AG10803 (cell line): ENCODE measurements at regions not wholly inside any gene's neighbourhood (a gene's known extent, or its start where the extent isn't known, plus 50 kb on each side); places are given as distances from the start of the nearest gene placed in this dataset.

ENCODE experiments used
- DNase-seq: peaks from one replicate; pipeline ENCODE4 v3.0.0; 2010; ENCODE audit warnings: low read depth
- H3K4me3 ChIP-seq: 2 replicates; pipeline ENCODE4 v1.5.1; 2011; ENCODE audit warnings: mild to moderate bottlenecking, low read length, control low read depth
- TF ChIP-seq, protein P1 (sequence below): conservative IDR thresholded peaks from 2 replicates; pipeline ENCODE4 v1.5.1; 2011; ENCODE audit warnings: mild to moderate bottlenecking, low read length, control low read depth, inconsistent platforms

DNA sequence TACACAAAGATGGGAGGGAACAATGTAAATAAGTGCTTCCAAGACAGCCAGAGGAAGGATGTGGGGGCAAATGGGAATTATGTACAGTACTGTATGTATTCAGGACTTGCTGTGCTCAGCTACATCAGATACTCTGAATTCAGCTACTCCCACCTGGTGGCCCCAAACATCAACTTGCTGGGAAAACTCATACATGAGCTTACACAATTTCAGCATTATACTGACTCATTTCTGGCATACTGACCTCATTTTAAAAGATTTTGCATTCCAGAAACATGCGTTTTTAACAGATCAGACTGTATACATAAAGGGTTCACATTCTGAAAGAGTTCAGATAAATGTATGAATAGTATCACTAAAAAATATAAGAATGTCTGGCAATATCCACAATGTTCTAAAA is 59.7 kb downstream of the GPX5 start:
- H3K4me3 ChIP-seq, result no peak overlapping the region
- no peak for DNase-seq
- TF ChIP-seq, protein P1, sequence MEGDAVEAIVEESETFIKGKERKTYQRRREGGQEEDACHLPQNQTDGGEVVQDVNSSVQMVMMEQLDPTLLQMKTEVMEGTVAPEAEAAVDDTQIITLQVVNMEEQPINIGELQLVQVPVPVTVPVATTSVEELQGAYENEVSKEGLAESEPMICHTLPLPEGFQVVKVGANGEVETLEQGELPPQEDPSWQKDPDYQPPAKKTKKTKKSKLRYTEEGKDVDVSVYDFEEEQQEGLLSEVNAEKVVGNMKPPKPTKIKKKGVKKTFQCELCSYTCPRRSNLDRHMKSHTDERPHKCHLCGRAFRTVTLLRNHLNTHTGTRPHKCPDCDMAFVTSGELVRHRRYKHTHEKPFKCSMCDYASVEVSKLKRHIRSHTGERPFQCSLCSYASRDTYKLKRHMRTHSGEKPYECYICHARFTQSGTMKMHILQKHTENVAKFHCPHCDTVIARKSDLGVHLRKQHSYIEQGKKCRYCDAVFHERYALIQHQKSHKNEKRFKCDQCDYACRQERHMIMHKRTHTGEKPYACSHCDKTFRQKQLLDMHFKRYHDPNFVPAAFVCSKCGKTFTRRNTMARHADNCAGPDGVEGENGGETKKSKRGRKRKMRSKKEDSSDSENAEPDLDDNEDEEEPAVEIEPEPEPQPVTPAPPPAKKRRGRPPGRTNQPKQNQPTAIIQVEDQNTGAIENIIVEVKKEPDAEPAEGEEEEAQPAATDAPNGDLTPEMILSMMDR, result no peak

DNA sequence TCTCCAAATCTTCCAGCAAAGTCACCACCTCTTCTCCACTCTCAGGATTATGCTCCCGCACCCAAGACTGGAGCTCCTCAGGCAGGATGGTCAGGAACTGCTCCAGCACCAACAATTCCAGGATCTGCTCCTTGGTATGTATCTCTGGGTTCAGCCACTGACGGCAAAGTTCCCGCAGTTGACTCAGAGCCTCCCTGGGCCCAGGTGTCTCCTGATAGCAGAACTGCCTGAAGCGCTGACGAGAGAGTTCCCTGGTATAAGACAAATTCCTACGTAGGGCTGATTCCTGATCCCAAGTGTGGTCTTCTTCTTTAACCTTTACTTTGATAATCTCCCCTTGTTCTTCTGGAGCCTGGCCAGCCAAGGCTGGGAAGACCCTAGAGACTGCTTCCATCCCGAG is 60.6 kb downstream of the GPX5 start:
- no peak overlapping the region; the same call in 1 of the 2 replicates for H3K4me3 ChIP-seq
- DNase-seq, result no peak
- TF ChIP-seq, protein P1, result no peak

DNA sequence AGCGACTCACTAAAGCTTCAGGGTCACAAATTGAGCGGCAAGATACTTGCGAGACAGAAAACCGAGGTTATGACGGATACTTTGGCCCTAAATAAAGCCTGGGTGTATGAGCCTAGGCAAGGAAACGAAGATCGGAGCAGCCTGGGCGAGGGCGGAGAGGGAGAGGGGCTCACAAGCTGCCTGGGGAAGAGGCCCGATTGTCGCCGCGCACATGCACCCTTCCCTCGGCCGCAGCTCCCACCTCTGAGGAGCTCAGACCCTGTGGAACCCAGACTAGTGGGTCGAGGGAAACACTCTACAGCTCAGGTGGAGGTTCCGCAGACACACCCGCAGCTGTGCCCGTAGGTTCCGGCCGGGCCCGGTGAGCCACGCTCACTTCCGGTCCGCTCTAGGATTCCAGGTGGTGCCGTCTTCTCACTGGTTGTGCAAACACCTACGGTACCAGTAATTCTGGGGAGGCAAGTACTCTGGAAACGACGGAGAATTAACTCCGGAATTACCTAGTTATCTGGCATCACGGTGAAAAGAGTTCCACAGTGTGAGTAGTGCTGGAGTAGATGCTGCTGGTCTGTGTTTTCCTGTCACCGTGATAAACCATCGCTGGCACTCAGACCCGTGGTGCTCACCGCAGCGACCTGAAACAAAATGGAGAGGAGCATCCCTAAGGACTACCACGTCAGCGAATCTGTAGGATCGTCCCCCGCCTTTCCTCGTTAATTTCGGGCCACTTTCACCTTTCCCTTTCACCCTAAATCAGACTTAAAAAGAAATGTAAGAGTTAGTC is 61.5 kb downstream of the GPX5 start:
- H3K4me3 ChIP-seq, result peak overlapping the region; percentile 70
- DNase-seq, result no peak
- TF ChIP-seq, protein P1, result no peak

DNA sequence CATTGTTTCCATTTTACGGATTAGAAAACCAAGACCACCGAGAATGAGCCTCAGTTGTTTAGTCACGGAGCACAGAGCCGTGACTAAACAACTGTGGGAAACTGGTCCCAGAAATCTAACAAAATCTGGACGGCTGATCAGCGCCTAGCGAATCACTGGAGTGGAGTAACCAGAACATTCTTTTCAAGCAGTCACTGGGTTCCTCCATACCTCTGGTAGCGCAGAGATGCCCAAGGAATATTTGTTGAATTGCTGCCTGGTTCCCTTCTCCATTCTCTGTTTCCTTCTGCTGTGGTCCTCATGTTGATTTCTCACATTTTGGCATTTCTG is 62.0 kb downstream of the GPX5 start:
- no peak for DNase-seq
- TF ChIP-seq, protein P1, result no peak
- H3K4me3 ChIP-seq, result peak overlapping the region; percentile 70

DNA sequence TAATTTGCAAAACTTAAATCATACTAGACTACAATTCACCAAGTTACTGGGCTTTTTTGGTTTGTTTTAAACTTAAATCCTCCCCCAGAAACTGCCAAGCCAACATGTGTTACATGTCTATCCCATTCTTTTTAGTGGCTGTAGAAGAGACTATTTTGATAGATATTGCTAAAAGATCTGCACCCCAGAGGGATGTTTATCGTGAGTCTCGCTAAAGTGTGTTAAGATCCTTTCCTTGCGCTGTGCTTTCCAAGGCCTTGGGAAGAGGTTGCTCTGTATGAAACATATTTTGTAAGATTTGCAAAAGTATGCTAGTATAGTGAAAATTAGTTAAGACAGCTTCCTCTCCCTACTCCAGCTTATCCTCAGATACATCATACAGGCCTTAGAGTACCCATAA is 63.0 kb downstream of the GPX5 start:
- DNase-seq, result no peak
- TF ChIP-seq, protein P1, result no peak
- no peak overlapping the region for H3K4me3 ChIP-seq

DNA sequence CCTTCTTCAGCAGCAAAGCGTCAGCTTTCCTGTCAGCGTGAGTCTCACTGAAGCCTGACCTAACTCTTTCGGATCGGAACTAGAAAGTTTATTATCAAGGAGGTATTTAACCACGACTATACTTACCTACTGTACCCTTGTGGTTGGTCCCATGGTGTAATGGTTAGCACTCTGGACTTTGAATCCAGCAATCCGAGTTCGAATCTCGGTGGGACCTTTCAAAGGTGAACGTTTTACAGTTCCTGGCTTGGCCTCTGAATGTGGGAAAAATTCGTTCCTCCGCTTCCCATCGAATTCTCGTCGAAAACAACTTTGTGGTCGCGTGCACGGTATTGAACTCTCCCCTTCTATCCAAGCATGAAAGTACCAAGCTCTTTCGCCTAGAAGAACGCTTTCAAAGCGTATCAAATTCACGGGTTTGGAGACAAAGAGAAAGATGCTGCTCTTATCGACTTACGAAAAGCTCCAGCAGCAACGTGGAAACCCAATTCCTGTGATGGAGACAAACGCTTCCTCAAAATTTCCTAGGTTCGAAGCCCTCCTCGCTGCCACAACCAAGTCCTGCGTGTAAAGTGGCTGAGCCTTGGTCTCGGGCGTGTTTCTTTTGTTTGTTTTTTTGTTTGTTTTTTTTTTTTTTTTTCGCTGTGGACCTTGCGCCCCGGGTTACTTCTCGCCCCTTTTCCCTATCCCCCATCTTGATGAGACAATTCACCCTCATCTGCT is 63.7 kb downstream of the GPX5 start:
- peak; percentile 88 for DNase-seq
- H3K4me3 ChIP-seq, result peak overlapping the region; percentile 29
- TF ChIP-seq, protein P1, result no peak

DNA sequence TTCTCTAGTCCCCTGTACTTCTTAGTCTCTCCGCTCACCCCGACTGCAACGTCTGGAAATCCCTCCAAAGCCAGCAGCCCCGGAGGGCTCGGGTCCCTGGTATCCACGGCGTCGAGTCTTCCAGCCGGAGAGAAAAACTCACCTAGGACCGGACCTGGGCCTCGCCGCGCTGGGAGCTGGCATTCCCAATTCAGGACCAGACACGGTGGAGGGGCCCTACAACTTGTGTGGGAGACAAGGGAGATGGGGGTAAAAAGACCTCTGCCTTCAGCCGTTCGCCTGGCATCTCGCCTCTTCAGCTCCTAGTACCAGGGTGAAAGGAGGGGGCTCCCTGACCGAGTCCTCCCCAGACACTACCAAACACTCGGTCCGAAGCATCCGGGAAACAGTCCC is 64.3 kb downstream of the GPX5 start:
- TF ChIP-seq, protein P1, result no peak
- H3K4me3 ChIP-seq, result peak overlapping the region; percentile 29
- no peak for DNase-seq
